Stomach smooth muscle (tissue), 2 donors: ENCODE measurements at regions not wholly inside any gene's neighbourhood (a gene's known extent, or its start where the extent isn't known, plus 50 kb on each side); places are given as distances from the start of the nearest gene placed in this dataset.

Experiments used
- H3K27ac ChIP-seq: one replicate; pipeline ENCODE4 v1.7.0; 2013; ENCODE audit warnings: mild to moderate bottlenecking, low read length, inconsistent platforms
- H3K27me3 ChIP-seq, 2 donors: one replicate each; pipeline ENCODE4 v1.7.0; 2013; ENCODE audit warnings: low read length in 2 of 2; ENCODE audit not compliant: insufficient read depth in 2 of 2, control insufficient read depth in 1 of 2
- H3K36me3 ChIP-seq, 2 donors: one replicate each; pipeline ENCODE4 v1.7.0; 2013; ENCODE audit warnings: low read length in 2 of 2; ENCODE audit not compliant: control insufficient read depth in 2 of 2, insufficient read depth in 2 of 2
- H3K4me1 ChIP-seq: one replicate; pipeline ENCODE4 v1.7.0; 2013; ENCODE audit warnings: low read length; ENCODE audit not compliant: control insufficient read depth, insufficient read depth
- H3K4me3 ChIP-seq, 2 donors: one replicate each; pipeline ENCODE4 v1.7.0; 2013; ENCODE audit warnings: low read length in 2 of 2
- H3K9ac ChIP-seq, 2 donors: one replicate each; pipeline ENCODE4 v1.7.0; 2013; ENCODE audit warnings: low read length in 2 of 2, mild to moderate bottlenecking in 1 of 2
- H3K9me3 ChIP-seq, 2 donors: one replicate each; pipeline ENCODE4 v1.7.0; 2013; ENCODE audit warnings: low read length in 2 of 2; ENCODE audit not compliant: control insufficient read depth in 2 of 2
- donor health status: healthy.
- donor health status: Pancreatic carcinoma.

DNA sequence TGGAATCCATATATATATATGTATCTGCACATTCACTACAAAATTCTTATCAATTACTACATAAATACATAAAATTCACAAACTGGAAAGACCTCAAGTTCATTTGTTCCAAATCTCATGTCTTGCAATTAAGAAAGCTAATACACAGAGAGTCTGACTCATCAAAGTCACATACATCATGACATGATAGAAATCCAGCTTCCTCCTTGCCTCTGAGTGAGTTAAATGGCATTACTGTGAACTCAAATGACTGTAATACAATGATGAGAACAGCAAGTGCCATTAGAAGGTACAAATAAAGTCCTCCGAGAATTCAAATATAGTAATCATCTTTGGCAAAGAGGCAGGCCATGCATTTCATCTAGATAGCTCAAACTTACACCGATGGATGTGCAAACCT lies 55.1 kb upstream of the AGTR1 start:
- Histone ChIP-seq H3K9ac (no peak overlapping the region), H3K4me1 (peaks cover 2% of the 10 kb centered on the region), H3K4me3 (no peak overlapping the region), H3K27ac (no peak overlapping the region), H3K9me3 (no peaks in the 10 kb centered on the region), H3K36me3 (no peaks in the 10 kb centered on the region), H3K27me3 (no peaks in the 10 kb centered on the region)

DNA sequence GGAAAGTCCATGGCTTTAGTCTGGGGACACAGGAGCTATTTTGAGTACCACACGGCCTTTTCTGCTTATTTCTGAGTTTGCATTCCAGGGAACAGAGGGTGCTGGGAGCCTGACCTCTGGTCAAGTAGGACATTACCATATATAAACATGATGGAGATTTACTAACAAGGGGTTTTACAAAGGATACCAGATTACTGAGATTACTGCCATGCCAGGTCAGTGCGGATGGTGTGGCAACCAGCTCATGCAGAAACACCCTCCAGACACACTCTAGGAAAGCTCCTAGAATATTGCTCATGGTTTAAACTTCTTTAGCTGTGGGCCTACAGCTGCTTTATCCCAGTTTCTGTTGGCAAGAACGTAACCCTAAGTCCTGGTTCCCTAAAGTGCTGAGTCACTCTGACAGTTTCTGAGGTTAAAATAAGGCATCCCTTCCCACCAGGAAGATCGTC lies 54.3 kb upstream of the AGTR1 start:
- Histone ChIP-seq H3K27ac (no peak overlapping the region), H3K36me3 (no peaks in the 10 kb centered on the region), H3K27me3 (no peaks in the 10 kb centered on the region), H3K4me1 (peaks cover 2% of the 10 kb centered on the region), H3K9ac (no peak overlapping the region), H3K4me3 (no peak overlapping the region), H3K9me3 (no peaks in the 10 kb centered on the region)

DNA sequence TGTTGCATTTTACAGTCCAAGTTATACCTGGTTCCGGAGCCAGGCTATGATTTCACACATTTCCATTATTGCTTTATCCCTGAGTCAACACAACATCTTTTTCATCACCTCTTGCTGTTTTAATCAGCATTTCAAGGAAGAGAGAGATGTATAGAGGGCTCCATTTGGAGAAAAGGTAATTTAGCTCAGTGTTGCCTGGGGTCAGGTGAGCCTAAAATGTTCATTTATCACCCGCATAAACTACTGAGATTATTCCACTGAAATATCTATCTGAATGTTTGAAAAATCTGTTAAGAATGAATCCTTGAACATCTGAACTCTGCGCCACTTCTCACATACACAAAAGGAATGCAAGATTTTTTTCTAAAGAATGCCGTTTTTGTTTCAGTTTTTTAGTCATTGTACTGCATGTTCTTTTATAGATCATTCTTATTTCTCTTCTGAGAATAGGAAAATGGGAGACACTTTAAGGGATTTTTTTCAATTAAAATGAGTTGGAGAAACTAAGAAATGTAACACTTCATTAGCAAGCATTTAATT lies 51.5 kb upstream of the AGTR1 start:
- no peak overlapping the region for H3K27ac ChIP-seq
- H3K27me3 ChIP-seq, result no peaks in the 10 kb centered on the region
- peaks cover 2% of the 10 kb centered on the region for H3K4me1 ChIP-seq
- H3K9ac ChIP-seq, result no peak overlapping the region
- H3K9me3 ChIP-seq, result no peaks in the 10 kb centered on the region
- H3K4me3 ChIP-seq, result no peak overlapping the region
- H3K36me3 ChIP-seq, result no peaks in the 10 kb centered on the region
